Right atrium auricular region (tissue), 2 donors: ENCODE measurements at regions not wholly inside any gene's neighbourhood (a gene's known extent, or its start where the extent isn't known, plus 50 kb on each side); places are given as distances from the start of the nearest gene placed in this dataset.

Source experiments
- DNase-seq: peaks from one replicate; pipeline ENCODE4 v3.0.0-alpha.2; 2019; ENCODE audit warnings: low spot score
- H3K27ac ChIP-seq, 2 donors: fragments of 200-600 bp; sonication (generic); 1 replicate in 1 of 2; 2 replicates in 1 of 2; pipeline ENCODE4 v1.5.1; 2016 to 2019
- H3K27me3 ChIP-seq, 2 donors: fragments of 200-600 bp; sonication (generic); one replicate each; pipeline versions ENCODE4 v1.5.1 to v1.6.0; 2017 to 2019
- H3K36me3 ChIP-seq: fragments of 200-600 bp; sonication (generic); one replicate; pipeline ENCODE4 v1.5.1; 2016
- H3K4me1 ChIP-seq, 2 donors: fragments of 200-600 bp; sonication (generic); one replicate each; pipeline versions ENCODE4 v1.5.1 to v1.6.0; 2017 to 2019
- H3K4me3 ChIP-seq, 2 donors: fragments of 200-600 bp; sonication (generic); 1 replicate in 1 of 2; 2 replicates in 1 of 2; pipeline ENCODE4 v1.5.1; 2017 to 2019; ENCODE audit warnings: mild to moderate bottlenecking in 1 of 2, moderate library complexity in 1 of 2
- H3K9me3 ChIP-seq, 2 donors: fragments of 200-600 bp; sonication (generic); one replicate each; pipeline ENCODE4 v1.5.1; 2019
- TF ChIP-seq, protein P1 (sequence below), 2 donors: fragments of 200-600 bp; sonication (generic); IDR thresholded peaks; one replicate each; pipeline ENCODE4 v1.5.1; 2019; ENCODE audit warnings: antibody characterized with exemption in 2 of 2

DNA sequence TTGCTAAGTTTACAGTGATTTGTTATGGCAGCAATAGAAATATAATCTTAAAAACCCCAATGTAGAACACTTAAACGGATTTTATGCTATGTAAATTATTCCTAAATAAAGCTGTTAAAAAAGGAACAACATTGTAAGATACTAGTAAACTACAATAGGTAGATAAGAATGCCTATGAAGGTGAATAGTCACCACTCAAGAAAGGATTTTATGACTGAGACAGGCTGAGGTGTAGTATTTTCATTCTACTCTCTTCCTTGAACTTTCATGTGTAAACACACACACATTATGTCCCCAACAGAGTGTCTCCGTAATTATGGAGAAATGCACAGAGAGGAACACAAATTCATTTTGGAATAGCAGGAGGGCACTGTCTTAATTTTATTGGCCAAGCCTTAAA, 183.9 kb upstream of the ST6GAL2 start:
- Histone ChIP-seq H3K27me3 (no peaks in the 10 kb centered on the region), H3K27ac (no peak overlapping the region), H3K9me3 (no peaks in the 10 kb centered on the region), H3K36me3 (no peaks in the 10 kb centered on the region), H3K4me1 (no peaks in the 10 kb centered on the region), H3K4me3 (no peak overlapping the region)
- DNase-seq: no peak
- TF ChIP-seq, protein P1, sequence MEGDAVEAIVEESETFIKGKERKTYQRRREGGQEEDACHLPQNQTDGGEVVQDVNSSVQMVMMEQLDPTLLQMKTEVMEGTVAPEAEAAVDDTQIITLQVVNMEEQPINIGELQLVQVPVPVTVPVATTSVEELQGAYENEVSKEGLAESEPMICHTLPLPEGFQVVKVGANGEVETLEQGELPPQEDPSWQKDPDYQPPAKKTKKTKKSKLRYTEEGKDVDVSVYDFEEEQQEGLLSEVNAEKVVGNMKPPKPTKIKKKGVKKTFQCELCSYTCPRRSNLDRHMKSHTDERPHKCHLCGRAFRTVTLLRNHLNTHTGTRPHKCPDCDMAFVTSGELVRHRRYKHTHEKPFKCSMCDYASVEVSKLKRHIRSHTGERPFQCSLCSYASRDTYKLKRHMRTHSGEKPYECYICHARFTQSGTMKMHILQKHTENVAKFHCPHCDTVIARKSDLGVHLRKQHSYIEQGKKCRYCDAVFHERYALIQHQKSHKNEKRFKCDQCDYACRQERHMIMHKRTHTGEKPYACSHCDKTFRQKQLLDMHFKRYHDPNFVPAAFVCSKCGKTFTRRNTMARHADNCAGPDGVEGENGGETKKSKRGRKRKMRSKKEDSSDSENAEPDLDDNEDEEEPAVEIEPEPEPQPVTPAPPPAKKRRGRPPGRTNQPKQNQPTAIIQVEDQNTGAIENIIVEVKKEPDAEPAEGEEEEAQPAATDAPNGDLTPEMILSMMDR (IDR thresholded peaks at IDR 0.05): no peak

GRCh38 chr2:107072150-107072940, 186.4 kb upstream of the ST6GAL2 start:
- Histone ChIP-seq H3K27me3 (no peaks in the 10 kb centered on the region), H3K27ac (no peak overlapping the region), H3K4me3 (no peak overlapping the region), H3K36me3 (no peaks in the 10 kb centered on the region), H3K9me3 (no peaks in the 10 kb centered on the region), H3K4me1 (no peaks in the 10 kb centered on the region)
- TF ChIP-seq, protein P1 (IDR thresholded peaks at IDR 0.05): no peak
- DNase-seq: no peak

- Histone ChIP-seq H3K36me3 (no peaks in the 10 kb centered on the region), H3K4me1 (no peaks in the 10 kb centered on the region), H3K27ac (no peak overlapping the region), H3K27me3 (no peaks in the 10 kb centered on the region), H3K4me3 (no peak overlapping the region), H3K9me3 (no peaks in the 10 kb centered on the region)
- TF ChIP-seq, protein P1 (IDR thresholded peaks at IDR 0.05): no peak
- DNase-seq: no peak
These were observed 192.6 kb upstream of the ST6GAL2 start for GRCh38 chr2:107078584-107078983.

GRCh38 chr2:107086497-107086896, 200.5 kb upstream of the ST6GAL2 start:
- H3K27me3 ChIP-seq: no peaks in the 10 kb centered on the region
- H3K4me1 ChIP-seq: no peaks in the 10 kb centered on the region
- H3K27ac ChIP-seq: no peak overlapping the region
- H3K9me3 ChIP-seq: no peaks in the 10 kb centered on the region
- no peak for DNase-seq
- H3K36me3 ChIP-seq: no peaks in the 10 kb centered on the region
- TF ChIP-seq, protein P1 (IDR thresholded peaks at IDR 0.05): no peak
- no peak overlapping the region for H3K4me3 ChIP-seq

DNA sequence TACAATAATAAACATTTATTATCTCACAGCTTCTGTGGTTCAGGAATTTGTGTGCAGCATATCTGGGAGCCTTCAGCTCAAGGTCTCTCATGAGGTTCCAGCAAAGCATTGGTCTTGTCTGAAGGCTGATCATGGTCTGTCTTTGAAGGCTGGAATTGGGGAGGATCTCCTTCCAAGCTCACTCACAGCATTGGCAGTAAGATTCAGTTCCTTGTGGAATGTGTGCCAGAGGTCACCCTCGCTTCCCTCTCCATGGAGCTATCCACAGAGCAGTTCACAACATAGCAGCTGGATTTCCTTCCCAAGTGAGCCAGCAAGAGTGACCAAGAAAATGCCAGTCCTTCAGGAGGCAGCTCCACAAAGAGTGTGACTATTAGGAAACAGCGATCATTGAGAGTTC, 202.2 kb upstream of the ST6GAL2 start:
- Histone ChIP-seq H3K4me3 (no peak overlapping the region), H3K27me3 (no peaks in the 10 kb centered on the region), H3K27ac (no peak overlapping the region), H3K4me1 (no peaks in the 10 kb centered on the region), H3K9me3 (no peaks in the 10 kb centered on the region), H3K36me3 (no peaks in the 10 kb centered on the region)
- TF ChIP-seq, protein P1 (IDR thresholded peaks at IDR 0.05): no peak
- DNase-seq: no peak
